ENCODE measurements at regions not wholly inside any gene's neighbourhood (a gene's known extent, or its start where the extent isn't known, plus 50 kb on each side); places are given as distances from the start of the nearest gene placed in this dataset.

GRCh38 chr10:91013985-91014384 is 93.1 kb upstream of the ANKRD1 start:
- TF ChIP-seq CTCF (IDR thresholded peaks at IDR 0.05) (no peak), EZH2 (IDR thresholded peaks at IDR 0.05; ENCODE audit: borderline replicate concordance, insufficient read depth, low read depth, low read length, poor library complexity, severe bottlenecking) (no peak)

Data from B cell (primary cell).